GM21367 (cell line): ENCODE measurements at regions not wholly inside any gene's neighbourhood (a gene's known extent, or its start where the extent isn't known, plus 50 kb on each side); places are given as distances from the start of the nearest gene placed in this dataset.
A peak's percentile ranks its signal among the peaks of the same experiment; 100 is the strongest.

Experiments used
- ATAC-seq: cut with Tn5 transposase; IDR thresholded peaks from one replicate; pipeline ENCODE4 v1.9.1; 2021; ENCODE audit not compliant: unreplicated experiment

DNA sequence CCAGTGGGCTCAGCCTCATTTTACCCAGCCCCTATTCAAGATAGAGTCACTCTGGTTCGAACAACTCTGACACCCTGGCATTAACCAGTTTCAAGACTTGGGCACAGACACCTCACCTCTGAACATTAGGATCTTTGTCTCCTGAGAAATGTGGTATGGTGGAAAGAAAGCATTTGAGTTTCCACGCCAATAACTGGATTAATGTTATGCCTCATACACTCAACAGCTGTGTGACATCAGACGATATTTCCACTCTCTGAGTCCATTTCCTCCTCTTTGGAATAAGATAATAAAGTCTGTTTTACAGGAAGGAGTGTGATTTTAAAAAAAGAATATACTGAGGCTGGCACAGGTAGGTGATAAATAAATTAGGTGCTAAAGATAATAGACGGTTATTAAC lies 121.3 kb upstream of the CHL1 start:
- ATAC-seq: no peak

DNA sequence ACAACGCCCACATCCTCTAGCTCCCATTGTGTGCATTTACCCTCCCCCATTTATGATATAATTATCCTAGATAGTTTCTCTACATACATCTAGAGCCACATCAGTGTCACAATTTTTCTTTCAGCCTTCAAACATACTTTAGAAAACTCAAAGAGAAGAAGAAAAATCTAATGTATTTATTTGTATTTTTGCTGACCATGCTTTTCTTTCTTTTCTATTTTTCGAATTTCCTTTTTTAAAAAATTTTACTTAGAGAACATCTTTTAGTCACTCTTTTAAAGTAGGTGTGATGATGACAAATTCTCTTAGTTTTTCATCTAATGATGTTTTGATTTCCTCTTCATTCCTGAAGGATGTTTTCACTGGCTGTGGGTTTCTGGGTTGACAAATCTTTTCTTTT lies 117.0 kb upstream of the CHL1 start:
- ATAC-seq: no peak

DNA sequence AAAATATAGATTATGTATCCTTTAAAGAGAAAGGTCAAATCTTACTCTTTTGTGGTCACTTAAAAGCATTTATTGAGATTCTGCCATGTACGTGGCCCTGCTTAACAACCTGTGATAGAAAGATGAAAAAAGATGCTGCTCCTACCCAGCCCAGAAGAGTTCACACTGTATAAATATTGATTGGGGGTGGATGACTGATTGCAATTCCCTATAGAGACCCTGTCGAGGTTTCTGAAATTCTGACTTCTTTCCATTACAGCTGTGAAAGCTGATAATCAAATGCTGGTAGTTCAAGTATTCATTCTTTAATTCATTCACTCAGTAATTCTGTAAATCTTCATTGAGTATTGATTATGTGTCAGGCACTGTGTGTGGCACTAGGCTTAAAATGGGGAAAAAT lies 114.1 kb upstream of the CHL1 start:
- ATAC-seq: no peak

DNA sequence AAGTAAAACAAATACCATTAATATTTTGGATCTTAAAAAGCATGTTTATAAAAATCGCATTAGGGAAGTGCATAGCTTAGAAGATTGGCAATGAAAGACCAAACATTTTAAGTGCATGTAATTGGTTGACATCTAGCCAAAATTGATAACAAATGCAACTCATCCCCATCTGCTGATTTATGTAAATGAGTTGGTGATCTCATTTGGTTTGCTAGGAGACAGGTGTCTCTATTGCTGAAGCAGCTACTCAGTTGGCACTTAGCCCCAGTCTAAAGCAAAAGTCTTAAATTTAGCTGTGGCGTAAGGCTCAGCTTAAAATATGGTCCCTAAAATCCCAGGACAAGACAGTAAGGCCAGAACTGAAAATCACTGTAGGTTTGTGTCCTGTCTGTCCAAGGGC lies 113.5 kb upstream of the CHL1 start:
- no peak for ATAC-seq

DNA sequence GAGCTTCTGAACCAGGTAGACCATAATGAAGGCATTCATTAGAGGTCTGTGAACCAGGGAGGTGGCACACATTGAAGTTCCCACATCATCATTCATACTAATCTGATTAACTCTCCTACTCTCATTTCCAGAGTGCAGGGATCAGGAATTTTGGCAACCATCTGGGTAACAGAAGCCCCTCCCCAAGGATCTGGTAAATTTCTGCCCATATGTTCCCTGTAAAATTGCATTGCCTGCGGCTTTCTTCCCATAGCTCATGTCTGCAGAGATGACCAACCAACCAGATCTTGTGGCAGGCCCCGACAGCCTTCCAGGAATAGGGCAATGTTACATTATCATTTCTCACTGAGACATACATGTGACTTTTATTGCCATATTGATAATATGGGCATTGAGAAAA lies 111.4 kb upstream of the CHL1 start:
- no peak for ATAC-seq

DNA sequence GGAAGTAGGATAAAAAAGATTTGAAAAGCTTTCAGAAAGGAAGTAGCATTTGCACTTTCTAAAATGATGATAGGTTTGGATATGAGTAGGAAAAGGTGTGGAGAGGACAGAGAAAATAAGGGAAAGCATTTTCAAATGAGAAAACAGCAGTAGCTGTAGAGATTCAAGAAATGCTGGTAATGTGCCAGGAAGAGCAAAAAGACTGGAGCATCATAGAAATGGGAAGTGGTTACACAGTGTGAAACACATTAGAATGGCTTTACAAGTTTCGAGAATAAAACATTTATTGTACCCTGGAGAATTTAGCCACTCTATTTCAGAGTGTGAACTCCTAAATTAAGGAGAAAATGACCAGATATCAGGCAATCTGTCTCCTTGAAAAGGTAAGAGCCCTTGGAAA lies 108.3 kb upstream of the CHL1 start:
- no peak for ATAC-seq

DNA sequence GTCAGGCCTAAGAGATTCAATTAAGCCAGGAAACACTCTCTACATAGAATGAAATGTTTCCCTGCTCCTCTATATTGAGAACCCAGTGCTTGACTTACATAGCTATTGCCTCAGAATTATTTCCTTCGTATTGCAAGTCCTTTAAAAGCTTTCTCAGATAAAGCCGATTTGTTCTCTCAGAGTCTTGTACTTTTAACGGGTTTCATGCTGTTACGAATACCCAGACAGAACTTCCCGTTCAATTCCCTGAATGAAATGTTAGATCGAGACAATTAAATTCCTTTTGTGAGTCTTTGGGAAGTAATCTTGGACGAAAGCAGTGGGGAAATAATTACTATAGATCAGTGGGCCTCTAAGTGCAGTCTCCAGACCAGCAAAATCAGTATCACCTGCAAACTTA lies 102.8 kb upstream of the CHL1 start:
- ATAC-seq: no peak

DNA sequence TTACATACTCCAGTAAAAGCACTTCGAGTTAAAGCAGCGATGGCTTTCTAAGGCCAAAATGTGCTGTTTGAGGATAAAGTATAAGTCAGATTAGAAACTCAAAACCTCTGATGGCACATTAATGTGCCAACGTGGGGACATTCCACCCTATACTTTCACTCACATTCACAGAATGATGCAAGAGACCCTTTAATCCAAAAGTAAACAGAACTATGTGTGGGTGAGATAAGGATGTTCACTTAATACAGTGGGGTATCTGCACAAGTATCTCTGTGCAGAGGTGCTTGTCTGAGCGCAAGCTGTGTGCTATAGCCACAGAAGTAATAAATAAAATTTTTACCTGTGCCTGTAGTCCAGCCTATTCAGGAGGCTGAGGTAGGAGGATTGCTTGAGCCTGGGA lies 100.3 kb upstream of the CHL1 start:
- ATAC-seq: no peak

DNA sequence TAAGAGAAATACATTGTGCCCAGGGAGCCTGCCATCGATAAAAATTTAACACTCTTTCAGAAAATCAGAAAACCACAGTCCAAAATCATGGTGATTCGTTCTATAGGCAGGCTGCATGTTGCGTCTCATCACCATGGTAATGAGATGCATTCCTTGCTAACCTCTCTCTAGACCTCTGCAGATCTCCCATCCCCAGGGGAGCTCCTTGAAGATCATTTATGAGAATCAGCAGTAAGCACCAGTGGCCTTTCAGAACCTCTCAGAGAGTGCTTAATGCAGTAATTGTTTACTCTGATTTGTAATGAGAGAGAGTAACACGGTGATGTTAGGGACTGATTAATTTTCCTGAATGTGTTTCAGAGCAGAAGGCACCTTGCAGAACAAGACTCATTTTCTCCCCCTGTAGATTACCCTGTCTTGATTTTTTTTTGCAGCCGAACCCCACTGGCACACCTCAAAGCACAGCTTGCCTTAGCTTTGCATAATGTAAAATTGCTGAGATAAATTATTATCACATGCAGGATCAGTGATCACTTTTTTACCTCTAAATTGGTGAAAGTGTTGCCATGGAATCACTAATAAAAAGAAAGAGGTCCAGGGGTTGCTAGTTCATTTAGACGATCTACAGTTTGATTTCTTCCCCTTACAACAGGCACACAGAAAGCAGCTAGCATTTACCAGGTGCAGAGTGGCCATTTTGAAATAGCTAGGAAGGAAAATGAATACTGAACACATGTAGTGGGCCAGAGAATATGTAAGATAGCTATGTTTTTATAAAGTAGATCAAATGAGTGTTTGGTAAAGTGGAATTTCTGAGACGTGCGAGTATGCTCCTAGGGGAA lies 98.9 kb upstream of the CHL1 start:
- no peak for ATAC-seq

DNA sequence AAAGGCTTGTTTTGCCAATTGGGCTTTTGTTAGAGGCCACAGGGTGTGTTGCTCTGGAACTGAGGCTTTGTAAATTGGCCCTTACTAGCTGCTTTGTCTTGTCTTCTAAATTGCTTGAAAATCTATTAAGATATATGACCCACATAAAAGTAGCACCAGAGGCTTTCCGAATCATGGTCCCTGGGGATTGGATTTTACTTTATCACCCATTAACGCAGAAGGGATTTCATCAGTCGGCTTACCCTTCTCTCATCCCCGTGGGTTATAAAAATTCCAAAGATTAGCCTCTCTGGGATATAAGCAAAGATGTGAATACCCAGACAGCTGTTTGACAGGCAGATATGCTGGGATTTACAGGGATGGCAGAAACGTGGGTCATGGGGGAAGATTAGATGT lies 98.3 kb upstream of the CHL1 start:
- ATAC-seq: no peak

DNA sequence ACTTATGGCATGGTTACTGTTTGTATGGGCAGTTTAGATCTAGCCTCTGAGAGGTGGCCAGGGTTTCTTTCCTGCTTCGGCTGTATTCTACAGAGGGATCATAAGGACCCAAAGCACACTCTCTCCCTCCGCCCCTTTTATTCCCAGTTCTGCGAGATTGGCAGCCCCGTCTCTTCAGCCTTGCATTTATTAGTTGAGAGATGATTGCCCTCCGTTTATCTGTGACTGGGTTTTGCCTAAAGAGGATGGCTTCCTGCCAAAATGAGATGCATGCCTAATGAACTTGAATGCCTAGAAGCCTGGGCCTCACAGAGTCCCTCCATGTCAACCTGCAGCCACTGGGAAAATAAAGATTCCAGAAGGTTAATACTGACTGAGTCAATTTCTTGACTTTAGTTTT lies 97.1 kb upstream of the CHL1 start:
- no peak for ATAC-seq

DNA sequence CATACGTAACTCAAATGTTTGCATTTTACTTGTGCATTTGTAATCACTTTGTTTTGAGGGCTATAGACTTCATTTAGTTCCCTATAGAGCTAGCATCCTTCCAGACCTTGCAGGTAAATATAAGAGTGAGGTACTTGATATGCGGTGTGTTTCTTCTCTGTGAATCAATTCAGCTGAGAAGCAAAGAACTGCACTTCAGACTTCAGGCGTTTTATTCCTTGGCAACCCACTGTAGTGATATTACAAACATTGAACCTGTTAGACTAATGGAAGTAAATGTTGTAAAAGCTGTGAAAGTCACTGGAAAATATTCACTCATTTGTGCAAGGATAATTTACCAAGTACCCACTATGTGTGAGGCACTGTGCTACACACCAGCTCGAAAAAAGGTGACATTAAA lies 94.1 kb upstream of the CHL1 start:
- no peak for ATAC-seq

DNA sequence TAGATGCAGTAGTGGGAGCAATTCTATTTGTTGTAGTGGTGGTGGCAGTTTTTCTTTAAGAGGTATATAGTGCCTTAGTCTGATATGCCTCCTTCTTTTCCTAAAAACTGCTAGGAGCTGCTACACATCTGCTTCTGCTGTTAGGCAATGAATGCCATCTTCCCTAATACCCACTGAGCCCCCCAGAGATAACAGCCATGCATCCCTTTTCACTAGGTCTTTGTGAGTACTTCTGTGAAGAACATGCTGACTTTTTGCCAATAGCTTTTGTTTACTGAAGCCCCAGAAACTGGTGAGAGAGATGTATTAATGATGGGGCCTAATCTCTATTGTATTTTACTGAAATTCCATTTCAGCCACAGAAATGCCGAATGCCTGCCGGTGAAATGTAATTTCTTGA lies 92.6 kb upstream of the CHL1 start:
- ATAC-seq: no peak

DNA sequence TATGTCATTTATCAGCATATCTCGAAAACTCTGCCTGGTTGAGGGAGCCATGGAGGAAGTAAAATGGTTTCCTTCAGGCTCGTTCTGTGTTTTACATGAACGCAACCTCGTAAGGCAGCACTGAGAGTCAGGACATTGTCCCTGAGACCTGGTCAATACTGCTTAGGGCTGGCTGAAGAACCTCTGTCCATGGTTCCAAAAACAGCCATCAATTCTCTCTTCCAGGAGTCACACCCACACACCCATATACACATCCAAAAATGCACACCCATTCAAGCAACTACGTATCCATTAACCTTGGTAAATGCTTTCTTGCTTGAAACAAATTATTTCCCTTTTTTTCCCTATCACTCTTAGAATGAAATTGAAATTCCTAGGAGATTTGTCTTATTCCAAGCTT lies 91.0 kb upstream of the CHL1 start:
- ATAC-seq: no peak

DNA sequence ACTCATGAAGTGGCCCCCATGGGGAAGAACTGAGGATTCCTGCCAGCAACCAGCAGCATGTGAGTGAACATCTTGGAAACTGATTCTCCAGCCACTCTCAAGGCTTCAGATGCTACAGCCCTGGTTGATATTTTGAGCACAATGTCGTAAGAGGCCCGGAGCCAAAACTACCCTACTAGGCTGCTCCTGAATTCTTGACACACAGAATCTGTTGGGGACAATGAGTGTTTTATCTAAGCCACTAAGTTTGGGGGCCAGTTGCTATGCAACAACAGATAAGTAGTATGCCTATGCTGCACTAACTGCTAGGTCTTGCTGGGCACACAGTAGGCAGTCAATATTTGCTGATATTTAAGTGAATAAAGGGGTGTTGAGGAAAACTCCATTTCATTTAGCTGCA lies 89.9 kb upstream of the CHL1 start:
- ATAC-seq: no peak

DNA sequence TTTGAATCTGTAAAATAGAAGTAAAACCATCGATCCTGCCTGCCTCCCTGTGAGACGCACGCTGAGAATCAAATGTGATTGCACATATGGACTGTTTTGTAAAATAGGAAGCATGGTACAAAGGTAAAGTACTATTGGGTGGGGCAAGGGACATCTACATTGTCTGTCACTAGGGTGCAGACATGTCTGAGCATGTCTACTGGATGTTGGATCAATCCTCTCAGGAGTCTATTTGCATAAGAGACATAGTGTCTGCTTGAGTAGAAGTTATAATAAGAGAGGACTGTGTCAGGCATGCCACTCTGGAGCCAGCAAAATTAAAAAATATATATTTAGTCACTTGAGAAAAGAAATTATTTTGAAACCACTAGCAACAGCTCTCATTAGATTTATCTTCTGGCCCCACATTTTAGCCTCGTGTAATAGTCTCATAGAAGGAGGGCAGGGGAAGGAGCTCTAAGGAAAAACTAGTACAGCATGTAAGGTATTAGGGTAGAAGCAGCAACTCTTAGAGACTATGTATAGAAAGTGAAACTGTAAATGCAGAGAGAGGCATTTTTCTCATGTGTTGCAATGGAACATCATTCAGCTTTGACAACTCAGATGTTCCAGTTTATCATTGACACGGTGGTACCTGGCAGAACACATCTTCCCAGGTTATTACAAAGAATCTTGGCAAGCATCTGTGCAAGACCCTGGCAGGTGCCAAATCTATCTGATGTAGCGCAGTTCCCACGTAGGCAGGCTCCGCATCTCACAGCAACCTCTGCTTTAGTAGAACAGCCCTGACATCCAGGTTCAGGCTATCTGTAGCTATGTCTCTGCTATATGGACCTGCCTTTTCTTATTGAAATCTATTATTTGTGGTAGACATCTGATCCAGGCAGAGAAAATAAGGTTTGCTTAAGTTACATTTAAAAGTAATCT lies 85.2 kb upstream of the CHL1 start:
- ATAC-seq: peak; percentile 76

DNA sequence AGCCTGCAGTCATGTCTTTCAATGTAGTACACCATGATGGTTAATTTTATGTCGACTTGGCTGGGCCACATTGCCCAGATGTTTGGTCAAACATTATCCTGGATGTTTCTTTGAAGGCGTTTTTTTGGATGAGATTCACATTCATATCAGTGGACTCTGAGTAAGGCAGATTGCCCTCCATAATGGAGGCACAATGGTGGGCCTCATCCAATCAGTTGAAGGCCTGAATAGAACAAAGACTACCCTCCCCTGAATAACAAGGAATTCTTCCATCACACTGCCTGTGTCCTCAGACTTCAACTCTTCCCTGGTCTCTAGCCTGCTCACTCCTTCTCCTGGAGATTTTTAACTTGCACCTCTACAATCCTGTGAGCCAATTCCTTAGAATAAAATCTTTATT lies 83.8 kb upstream of the CHL1 start:
- no peak for ATAC-seq

DNA sequence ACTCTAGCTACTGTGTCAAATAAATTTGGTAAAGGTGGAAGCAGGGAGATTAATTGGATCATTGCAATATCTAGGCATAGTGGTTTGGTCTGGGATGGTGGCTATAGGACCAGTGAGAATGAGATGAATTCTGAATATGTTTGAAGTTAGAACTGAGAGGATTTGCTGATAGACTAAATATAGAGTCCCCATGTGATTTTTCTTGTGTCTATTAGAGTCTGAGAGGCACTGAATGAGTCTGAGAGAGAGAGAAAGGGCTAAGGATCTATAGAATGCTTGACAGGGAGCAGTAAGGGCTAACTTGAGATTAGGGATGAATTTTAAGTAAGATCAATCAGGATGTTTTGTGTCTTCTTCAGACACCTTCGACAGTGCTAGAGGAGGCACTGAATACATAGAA lies 77.9 kb upstream of the CHL1 start:
- no peak for ATAC-seq

DNA sequence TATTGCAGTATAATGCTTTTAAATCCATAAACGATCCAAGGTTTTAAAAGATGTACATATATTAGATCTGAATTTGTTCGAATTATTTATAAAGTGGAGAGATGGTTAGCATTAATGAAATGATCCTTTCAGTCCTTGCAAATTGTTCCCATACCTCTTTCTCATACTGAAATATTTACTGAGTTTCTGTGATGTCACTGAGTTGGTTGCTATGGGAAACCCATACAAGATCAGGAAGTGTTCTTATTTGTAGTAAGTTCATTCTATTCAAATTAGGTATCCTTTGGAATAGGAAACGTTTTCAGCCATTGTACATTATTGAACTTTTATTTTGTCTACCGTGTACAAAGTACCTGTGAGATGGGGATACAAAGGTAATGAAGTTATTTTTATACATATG lies 73.2 kb upstream of the CHL1 start:
- no peak for ATAC-seq

DNA sequence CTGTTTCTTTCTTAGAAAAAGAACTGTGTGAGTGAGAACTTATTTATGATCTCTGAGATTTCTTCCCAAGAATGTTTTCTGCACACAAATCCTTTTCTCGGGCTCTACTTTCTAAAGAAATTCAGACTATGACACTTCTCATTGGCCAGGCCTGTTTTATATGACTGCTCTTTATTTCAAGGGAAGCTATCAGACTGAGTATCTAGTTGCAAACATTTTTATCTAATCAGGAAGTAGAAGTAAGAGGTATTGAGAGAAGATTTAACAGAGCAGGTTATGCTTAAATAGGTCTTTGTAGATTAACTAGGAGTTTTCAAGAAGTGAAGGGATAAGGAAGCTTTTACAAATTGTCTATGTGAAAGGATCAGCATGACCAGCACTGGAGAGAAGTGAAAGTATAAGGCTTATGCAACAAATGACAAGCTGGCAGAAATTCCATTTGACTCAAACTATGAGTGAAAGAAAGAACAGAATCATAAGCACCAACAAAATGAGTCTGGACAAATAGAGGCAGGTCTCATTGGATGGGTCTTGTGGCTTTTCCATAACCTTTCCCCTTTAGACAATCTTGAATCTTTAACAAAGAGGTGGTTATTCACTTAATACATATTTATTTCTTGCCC lies 71.9 kb upstream of the CHL1 start:
- no peak for ATAC-seq

DNA sequence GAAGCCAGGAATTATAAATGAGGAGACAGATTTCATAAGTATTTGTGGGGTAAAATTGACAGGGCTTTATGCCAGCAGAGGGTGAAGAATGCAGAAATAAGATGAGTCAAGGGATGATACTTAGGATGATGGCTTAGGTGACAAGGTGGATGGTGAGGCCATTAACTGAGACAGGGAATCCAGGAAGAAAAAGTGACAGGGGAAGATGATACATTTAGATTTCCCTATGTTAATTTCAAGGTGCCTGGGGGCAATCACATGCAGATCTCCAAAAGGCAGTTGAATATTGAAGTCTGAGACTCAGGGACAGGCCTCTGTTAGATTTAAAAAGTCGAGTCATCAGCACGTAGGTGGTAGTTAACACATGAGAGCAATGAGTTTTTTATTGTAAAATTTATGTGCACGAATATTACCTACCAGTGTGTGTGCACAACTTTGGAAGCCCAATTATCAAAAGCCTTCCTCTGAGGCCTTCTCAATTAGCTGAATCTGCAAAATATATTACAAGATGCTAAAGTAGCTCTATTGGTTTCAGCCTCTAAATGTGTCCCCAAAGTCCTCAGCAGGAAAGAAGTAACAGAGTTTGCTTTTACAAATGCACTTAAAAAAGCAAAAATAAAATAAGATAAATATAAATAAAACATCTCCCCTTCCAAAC lies 67.9 kb upstream of the CHL1 start:
- no peak for ATAC-seq
